ENCODE measurements at regions not wholly inside any gene's neighbourhood (a gene's known extent, or its start where the extent isn't known, plus 50 kb on each side); places are given as distances from the start of the nearest gene placed in this dataset.
"Not testable (repeated sequence)": the region's sequence is repeated elsewhere in the genome, so short reads cannot be mapped to it uniquely, and the experiment has no call there.

DNA sequence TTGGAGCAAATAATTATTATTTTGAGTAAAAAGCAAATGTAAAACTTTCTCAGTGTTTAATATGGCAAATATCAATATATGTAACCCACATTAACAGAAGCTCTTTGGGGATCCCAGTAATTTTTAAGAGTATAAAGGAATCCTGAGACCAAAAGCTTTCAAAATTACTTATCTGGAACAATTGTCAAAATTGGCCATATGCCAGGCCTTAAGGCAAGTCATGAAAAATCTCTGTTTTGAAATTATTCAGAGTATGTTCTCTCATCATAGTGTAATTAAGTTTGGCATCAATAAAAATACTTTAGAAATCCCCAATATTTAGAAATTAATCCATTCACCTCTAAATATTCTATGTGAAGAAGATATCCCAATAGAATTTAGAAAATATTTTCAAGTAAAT, 225.3 kb upstream of the ARL4C start:
- DNase-seq (ENCODE audit: low read depth): no peak

DNA sequence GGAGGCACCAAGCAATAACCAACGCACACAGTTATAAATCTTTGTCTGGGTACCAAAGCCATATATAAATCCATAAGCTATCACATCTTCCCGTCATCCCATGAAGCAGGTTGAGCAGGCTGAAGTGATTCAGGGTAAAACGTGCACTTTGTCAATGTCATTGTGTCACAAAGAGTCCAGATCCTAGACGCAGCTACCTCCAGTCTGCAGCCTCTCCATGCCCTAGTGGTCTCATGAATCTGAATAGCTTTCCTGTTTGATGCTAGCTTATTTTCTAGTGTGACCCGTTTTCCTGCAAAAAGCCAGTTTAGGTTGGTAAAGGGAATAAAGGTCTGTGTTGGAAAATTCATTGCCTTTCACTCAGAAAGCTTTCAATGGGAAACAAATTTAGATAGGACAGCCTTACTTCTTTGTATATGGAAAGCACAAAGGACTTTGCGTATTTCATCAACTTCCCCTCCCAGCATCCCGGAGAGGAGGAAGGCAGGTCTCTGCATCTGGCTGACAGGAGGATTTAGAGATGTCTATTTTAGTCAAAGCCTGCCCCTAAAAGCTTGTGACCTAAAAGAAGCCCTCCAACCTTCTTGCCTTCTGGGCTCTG, 222.3 kb upstream of the ARL4C start:
- DNase-seq (ENCODE audit: low read depth): no peak

DNA sequence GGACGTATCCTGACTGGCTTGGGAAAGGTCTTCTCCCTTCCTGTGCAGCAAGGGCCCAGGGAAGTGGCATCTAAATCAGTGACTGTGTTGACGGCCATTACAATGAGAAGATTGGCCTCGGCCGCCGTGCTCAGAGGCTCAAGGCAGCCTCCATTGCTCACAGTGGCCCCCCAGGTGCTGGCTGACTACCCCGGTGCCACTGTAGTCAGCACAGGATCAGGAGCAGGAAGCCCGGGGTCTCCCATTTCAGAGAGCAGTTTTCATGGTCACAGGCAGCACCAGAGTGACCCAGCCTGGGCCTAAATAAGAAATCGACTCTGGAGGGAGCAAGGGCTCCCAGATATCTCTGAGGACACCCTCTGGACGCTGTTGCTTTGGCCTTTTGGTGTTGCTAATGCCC, 219.4 kb upstream of the ARL4C start:
- no peak for DNase-seq (ENCODE audit: low read depth)

DNA sequence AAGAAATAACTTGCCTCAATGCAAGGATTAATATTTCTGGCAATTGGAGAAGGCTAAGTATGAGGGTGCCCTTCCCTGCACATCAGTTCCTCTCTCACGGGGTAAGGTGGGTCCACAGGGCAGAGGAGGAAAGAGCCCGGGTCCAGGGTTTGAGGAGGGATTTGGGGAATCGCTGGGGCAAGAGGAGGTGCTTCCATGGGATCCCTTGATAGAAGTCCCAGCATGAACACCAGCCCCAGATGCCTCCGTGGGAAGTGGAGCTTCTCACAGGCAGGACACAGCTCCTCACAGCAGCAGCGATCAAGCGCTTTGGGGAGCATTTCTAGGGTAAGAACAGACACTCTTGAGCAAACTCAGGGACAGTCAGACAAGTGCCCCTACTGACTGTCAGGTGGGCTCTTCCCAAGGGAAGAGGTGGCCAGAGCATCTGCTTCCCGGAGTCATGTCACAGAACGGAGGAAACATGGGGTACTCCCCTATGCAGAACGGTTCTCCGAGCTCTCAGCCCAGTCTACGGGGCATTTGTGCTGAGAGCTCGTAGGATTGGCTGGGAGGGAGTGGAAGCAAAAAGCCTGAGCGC, 218.9 kb upstream of the ARL4C start:
- no peak for DNase-seq (ENCODE audit: low read depth)

GRCh38 chr2:234714711-234715110, 217.8 kb upstream of the ARL4C start:
- DNase-seq (ENCODE audit: low read depth): no peak

GRCh38 chr2:234712421-234712935, 215.6 kb upstream of the ARL4C start:
- no peak for DNase-seq (ENCODE audit: low read depth)

GRCh38 chr2:234711308-234711707, 214.4 kb upstream of the ARL4C start:
- no peak for DNase-seq (ENCODE audit: low read depth)

GRCh38 chr2:234710587-234710986, 213.7 kb upstream of the ARL4C start:
- DNase-seq (ENCODE audit: low read depth): no peak

- DNase-seq (ENCODE audit: low read depth): no peak
Measured at GRCh38 chr2:234710066-234710465, 213.2 kb upstream of the ARL4C start.

- DNase-seq (ENCODE audit: low read depth): no peak
Measured at GRCh38 chr2:234708717-234709116, 211.8 kb upstream of the ARL4C start.

DNA sequence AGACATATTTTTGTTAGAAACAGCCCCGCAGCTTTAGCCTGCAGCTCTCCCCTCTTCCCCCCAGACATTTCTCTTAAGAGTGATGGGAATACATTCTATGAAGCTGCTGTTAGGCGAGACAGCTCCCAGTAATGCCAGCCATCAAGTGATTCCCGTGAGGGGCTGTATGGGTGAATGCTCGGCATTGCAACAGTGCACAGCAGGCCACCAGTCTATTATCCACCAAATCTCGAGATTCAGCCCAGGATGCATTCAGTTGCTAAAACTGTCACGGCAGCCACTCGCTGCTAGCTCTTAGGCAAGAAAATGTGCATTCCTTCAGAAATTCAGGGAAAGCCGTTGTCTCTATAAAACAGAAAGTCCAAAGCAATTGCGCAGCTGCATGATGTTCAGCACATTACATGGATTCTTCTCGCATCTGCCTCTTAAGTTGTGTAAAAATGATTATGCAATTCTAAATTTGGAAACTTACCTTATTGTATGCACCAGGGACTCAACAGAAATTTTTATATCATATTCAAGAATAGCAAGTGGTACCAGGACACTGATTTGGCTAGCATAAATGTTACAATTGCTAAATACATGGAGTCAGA, 211.3 kb upstream of the ARL4C start:
- DNase-seq (ENCODE audit: low read depth): no peak

DNA sequence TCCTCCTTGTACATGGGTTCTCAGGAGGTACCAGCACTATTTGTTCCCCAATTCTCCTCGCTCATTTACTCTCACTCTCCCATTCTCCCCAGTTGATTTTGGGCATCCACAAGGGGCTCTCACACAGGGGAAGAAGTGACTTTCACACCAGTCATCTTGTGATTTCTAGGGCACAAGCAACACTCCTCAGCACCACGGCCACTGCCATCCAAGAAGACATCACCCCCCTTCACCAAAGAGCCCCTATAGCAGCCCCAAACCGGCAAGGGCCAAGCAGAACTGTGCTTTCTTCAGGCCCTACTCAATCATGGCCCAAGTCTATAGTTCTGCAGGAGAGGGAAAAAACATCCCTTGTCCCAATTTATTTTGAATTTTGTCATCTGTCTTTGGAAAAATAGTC, 209.2 kb upstream of the ARL4C start:
- DNase-seq (ENCODE audit: low read depth): no peak

DNA sequence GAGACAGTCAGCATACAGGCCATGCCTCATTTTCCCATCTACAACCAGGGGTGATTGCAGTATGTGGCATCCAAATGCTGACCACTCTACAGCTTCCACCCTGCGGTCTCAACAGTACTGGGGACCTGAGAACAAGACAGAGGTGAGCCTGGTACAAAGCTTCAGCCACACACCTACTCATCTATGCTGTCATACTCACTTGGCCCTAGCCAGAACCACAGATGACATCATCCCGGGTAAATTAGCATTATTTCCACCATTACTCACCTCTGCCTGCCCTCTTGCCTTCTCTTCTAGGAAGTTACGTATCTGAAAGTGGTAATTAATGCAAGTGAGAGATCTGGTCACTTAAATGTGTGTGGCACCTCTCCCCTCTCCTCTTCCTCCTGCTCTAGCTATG, 208.2 kb upstream of the ARL4C start:
- DNase-seq (ENCODE audit: low read depth): no peak

- no peak for DNase-seq (ENCODE audit: low read depth)
Measured at GRCh38 chr2:234703258-234703657, 206.4 kb upstream of the ARL4C start.

DNA sequence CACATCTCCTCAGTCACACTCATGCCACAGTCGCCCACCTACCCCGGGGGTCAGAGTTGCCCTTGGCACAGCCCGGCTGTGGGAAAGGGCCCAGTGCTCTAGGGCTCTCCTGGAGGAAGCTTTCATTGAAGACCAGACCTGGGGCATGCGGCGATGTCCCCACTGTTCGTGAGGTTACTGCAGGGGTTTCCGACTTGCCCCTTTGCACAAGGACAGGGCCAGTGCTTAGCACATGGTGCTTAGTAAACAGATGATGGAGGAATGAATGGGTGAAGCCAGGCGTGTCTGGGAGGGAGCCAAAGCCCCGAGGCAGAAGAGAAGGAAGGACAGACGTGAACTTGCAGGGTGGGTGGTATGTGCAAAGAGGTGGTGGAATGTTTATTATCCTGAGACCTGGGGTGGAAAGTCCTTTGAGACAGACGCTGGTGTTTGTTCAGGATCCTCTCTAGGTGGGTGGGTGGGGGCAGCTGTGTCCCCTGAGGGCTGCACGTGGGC, 205.9 kb upstream of the ARL4C start:
- no peak for DNase-seq (ENCODE audit: low read depth)

DNA sequence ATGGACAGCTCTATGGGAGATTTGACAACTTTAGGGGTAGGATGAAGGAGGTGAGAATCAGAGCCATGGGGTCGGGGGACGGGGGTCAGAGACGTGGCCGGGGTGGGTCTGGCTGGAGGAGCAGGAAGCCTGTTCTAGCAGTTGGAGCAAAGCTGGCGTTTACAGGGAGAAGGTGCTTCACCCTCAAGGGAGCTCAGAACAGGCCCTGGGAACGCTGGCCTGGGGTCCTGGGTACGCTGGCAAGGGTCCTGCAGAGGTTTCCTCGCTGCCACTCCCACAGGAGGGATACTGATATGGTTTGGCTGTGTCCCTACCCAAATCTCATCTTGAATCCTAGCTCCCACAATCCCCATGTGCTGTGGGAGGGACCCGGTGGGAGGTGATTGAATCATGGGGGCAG, 205.0 kb upstream of the ARL4C start:
- no peak for DNase-seq (ENCODE audit: low read depth)

- DNase-seq (ENCODE audit: low read depth): no peak
Measured at GRCh38 chr2:234701421-234701820, 204.5 kb upstream of the ARL4C start.

DNA sequence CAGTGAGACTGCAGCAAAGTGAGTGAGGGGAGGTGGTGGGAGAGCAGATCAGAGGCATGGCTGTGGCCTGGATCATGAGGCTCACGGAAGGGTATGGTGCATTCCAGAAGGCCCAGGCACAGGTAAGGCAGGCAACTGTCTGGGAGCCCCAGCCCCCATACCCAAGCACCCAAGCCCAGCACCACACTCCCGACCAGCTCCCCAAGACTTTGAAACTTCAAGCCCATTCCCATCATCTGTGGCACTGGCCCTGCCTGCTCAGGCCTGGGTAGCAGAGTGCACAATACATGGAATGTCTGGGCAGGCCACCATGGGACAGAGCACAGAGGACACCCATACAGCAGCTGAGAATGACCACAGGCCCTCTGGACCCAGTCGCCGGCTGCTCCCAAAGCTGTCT, 202.6 kb upstream of the ARL4C start:
- no peak for DNase-seq (ENCODE audit: low read depth)

DNA sequence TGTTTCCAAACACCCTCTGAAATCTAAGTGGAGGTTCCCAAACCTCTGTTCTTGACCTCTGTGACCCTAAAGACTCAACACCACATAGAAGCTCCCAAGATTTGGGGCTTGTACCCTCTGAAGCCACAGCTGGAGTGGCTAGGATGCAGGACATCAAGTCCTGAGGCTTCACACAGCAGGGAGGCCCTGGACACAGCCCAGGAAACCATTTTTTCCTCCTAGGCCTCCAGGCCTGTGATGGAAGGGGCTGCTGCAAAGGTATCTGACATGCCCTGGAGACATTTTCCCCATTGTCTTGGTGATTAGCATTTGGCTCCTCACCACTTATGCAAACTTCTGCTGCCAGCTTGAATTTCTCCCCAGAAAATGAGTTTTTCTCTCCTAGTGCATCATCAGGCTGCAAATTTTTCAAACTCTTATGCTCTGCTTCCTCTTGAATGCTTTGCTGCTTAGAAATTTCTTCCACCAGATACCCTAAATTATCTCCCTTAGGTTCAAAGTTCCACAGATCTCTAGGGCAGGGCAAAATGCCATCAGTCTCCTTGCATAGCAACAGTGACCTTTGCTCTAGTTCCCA, 200.5 kb upstream of the ARL4C start:
- DNase-seq (ENCODE audit: low read depth): not testable (repeated sequence)

GRCh38 chr2:234695981-234696380, 199.1 kb upstream of the ARL4C start:
- DNase-seq (ENCODE audit: low read depth): no peak

DNA sequence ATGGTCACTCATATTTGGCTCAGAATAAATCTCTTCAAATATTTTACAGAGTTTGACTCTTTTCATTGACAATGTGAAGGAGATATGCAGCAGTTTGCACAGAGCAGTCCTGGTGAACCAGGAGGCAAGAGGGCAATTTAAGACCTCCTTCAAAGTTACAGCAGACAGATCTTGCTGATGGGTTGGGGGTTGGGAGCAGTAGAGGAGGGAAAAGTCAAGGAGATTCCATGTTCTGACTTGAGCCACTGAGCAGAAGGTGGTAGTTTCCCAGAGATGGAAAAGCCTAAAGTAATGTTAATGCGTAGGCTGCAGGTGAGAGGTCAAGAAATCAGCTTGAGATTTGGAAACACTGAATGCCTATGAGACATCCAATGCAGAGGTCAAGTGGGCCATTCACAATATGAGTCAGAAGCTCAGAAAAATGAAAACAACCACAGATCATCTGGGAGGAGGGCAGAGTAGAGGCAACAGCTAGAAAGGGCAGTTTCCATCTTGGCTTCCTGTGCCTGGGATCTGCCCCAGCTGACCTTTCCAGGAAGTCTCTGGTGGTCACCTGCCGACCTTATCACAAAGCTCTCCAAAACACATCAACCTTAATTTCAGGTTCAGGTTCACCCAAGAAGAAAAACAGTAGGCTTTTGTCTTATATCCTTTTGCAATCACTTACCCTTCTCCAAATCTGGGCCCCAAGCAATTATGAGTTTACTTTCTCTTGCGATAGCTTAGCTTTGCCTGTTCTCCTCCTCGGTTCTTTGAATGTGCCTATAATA, 197.5 kb upstream of the ARL4C start:
- no peak for DNase-seq (ENCODE audit: low read depth)

DNA sequence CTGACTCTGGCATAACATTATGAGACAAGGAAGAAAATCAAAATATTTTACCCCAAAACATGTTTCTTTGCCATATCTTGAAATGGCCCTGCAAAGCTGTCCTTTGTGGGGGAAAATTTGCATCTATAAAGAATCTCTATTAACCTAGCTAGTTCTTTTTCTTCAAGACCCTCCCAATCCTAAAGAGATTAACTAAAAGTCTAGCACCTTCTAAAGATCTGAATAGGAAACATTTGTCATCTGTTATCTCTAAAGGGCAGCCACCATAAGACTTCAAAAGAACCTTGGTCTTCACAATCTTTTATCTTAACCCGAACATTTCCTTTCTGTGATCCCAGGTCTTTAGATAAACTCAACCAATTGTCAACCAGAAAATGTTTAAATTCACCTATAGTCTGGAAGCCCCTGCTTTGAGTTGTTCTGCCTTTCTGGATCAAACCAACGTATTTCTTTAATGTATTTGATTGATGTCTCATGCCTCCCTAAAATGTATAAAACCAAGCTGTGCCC, 196.9 kb upstream of the ARL4C start:
- DNase-seq (ENCODE audit: low read depth): not testable (repeated sequence)
